ENCODE measurements at regions not wholly inside any gene's neighbourhood (a gene's known extent, or its start where the extent isn't known, plus 50 kb on each side); places are given as distances from the start of the nearest gene placed in this dataset.

- ChIA-PET POLR2A (interaction anchor here (1.8 kb wide), 1 partner anchor 29 kb away, joined by 4 read pairs; no protein-coding TSS in a partner anchor), CTCF (ENCODE audit: low intra/inter-chr PET ratio, low total read pairs) (no interaction called here)
- no peak overlapping the region for H3K9ac ChIP-seq (ENCODE audit: insufficient read depth, low read depth, low read length)
- peaks cover 39% of the 10 kb centered on the region for H3K4me1 ChIP-seq (ENCODE audit: insufficient read depth, low read length)
- no peak overlapping the region for H2AFZ ChIP-seq (ENCODE audit: low read length)
- no peak overlapping the region for H3K4me2 ChIP-seq (ENCODE audit: low read depth, low read length)
- H3K79me2 ChIP-seq (ENCODE audit: insufficient read depth, low read length), result no peaks in the 10 kb centered on the region
- DNase-seq (ENCODE audit: low spot score) (no peak), ATAC-seq (no peak), FAIRE-seq (no peak)
- TF ChIP-seq, protein P1, sequence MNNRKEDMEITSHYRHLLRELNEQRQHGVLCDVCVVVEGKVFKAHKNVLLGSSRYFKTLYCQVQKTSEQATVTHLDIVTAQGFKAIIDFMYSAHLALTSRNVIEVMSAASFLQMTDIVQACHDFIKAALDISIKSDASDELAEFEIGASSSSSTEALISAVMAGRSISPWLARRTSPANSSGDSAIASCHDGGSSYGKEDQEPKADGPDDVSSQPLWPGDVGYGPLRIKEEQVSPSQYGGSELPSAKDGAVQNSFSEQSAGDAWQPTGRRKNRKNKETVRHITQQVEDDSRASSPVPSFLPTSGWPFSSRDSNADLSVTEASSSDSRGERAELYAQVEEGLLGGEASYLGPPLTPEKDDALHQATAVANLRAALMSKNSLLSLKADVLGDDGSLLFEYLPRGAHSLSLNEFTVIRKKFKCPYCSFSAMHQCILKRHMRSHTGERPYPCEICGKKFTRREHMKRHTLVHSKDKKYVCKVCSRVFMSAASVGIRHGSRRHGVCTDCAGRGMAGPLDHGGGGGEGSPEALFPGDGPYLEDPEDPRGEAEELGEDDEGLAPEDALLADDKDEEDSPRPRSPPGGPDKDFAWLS (CRISPR knock-in tag; IDR thresholded peaks at IDR 0.05; ENCODE audit: borderline replicate concordance), result no peak
- TF ChIP-seq STAT5B (CRISPR knock-in tag; IDR thresholded peaks at IDR 0.05) (no peak), ZBTB8A (CRISPR knock-in tag; IDR thresholded peaks at IDR 0.05; ENCODE audit: borderline replicate concordance, low read depth) (no peak), CHD2 (IDR thresholded peaks at IDR 0.05; ENCODE audit: low read depth, low read length) (no peak), EEA1 (CRISPR knock-in tag; IDR thresholded peaks at IDR 0.05; ENCODE audit: borderline replicate concordance) (no peak), HMG20B (CRISPR knock-in tag; conservative IDR thresholded peaks at IDR 0.05) (no peak), TRIM22 (IDR thresholded peaks at IDR 0.05) (no peak), RFX3 (CRISPR knock-in tag; IDR thresholded peaks at IDR 0.05) (no peak)
- TF ChIP-seq, protein P2, sequence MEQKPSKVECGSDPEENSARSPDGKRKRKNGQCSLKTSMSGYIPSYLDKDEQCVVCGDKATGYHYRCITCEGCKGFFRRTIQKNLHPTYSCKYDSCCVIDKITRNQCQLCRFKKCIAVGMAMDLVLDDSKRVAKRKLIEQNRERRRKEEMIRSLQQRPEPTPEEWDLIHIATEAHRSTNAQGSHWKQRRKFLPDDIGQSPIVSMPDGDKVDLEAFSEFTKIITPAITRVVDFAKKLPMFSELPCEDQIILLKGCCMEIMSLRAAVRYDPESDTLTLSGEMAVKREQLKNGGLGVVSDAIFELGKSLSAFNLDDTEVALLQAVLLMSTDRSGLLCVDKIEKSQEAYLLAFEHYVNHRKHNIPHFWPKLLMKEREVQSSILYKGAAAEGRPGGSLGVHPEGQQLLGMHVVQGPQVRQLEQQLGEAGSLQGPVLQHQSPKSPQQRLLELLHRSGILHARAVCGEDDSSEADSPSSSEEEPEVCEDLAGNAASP (CRISPR knock-in tag; IDR thresholded peaks at IDR 0.05; ENCODE audit: borderline replicate concordance), result no peak
- no peaks in the 10 kb centered on the region for H3K36me3 ChIP-seq (replicated peaks in 1 of 2; ENCODE audit: control insufficient read depth in 1 of 2, insufficient read depth in 2 of 2, low read length in 2 of 2)
- in situ Hi-C loops (cut with HindIII; ENCODE audit: extremely low pct_ligation_motif_present, low pct_unique_long_range_greater_than_20kb) (no loop called here), intact Hi-C loops (cut with micrococcal nuclease; ENCODE audit: unreplicated experiment) (no loop called here)
- WGBS (ENCODE audit: low lambda C conversion rate), result 92% methylated on average over 11 of the region's 11 CpGs
- no peak overlapping the region for H3K27ac ChIP-seq (ENCODE audit: extremely low read length, insufficient read depth, low read length)
- no peaks in the 10 kb centered on the region for H3K9me3 ChIP-seq (ENCODE audit: low read length)
- H4K20me1 ChIP-seq (ENCODE audit: insufficient read depth, low read length), result no peaks in the 10 kb centered on the region
- H3K4me3 ChIP-seq (replicated peaks in 1 of 3; ENCODE audit: insufficient read depth in 1 of 3, low read depth in 2 of 3, low read length in 3 of 3), result no peak overlapping the region
- BruUV-seq (replicated peaks), result no TSS peak
- H3K27me3 ChIP-seq (ENCODE audit: control insufficient read depth in 1 of 2, insufficient read depth in 2 of 2, low read length in 2 of 2), result no peaks in the 10 kb centered on the region
These were observed 118.7 kb upstream of the BOD1 start for GRCh38 chr5:173735184-173735583.

Measured in HepG2 (cell line).